KMS-11 (cell line): ENCODE measurements at regions not wholly inside any gene's neighbourhood (a gene's known extent, or its start where the extent isn't known, plus 50 kb on each side); places are given as distances from the start of the nearest gene placed in this dataset.

Source experiments
- H2AFZ ChIP-seq: fragments of 200-600 bp; sonication (generic); 2 replicates; pipeline ENCODE4 v1.6.1; 2016; ENCODE audit warnings: antibody characterized with exemption, mixed run types, low read depth
- H3K27ac ChIP-seq: fragments of 200-600 bp; sonication (generic); 2 replicates; pipeline ENCODE4 v1.6.1; 2016; ENCODE audit warnings: mild to moderate bottlenecking, mixed run types
- H3K27me3 ChIP-seq: fragments of 200-600 bp; sonication (generic); 2 replicates; pipeline ENCODE4 v1.6.1; 2017; ENCODE audit warnings: mild to moderate bottlenecking, low read depth, mixed run types, moderate library complexity; ENCODE audit not compliant: insufficient read depth
- H3K36me3 ChIP-seq: fragments of 200-600 bp; sonication (generic); 2 replicates; pipeline ENCODE4 v1.6.1; 2017; ENCODE audit warnings: mild to moderate bottlenecking, mixed run types; ENCODE audit not compliant: insufficient read depth
- H3K4me1 ChIP-seq: fragments of 200-600 bp; sonication (generic); 2 replicates; pipeline ENCODE4 v1.6.1; 2016; ENCODE audit warnings: mild to moderate bottlenecking, low read depth, mixed run types; ENCODE audit not compliant: poor library complexity, severe bottlenecking
- H3K4me2 ChIP-seq: fragments of 200-600 bp; sonication (generic); 2 replicates; pipeline ENCODE4 v1.7.0; 2016; ENCODE audit warnings: mild to moderate bottlenecking, mixed run types
- H3K4me3 ChIP-seq: fragments of 200-600 bp; sonication (generic); IDR thresholded peaks from 2 replicates; pipeline ENCODE4 v1.6.1; 2017; ENCODE audit warnings: low read depth, low read length, mixed read lengths; ENCODE audit not compliant: insufficient read depth
- H3K79me2 ChIP-seq: fragments of 200-600 bp; sonication (generic); 2 replicates; pipeline ENCODE4 v1.6.1; 2016; ENCODE audit warnings: low read depth, mixed run types; ENCODE audit not compliant: insufficient read depth
- H3K9ac ChIP-seq: fragments of 200-600 bp; sonication (generic); 2 replicates; pipeline ENCODE4 v1.6.1; 2016; ENCODE audit warnings: mild to moderate bottlenecking, mixed run types
- H4K20me1 ChIP-seq: fragments of 200-600 bp; sonication (generic); 2 replicates; pipeline ENCODE4 v1.6.1; 2016; ENCODE audit warnings: mild to moderate bottlenecking, mixed run types; ENCODE audit not compliant: insufficient read depth
- CTCF ChIP-seq: fragments of 200-600 bp; sonication (generic); conservative IDR thresholded peaks from 2 replicates; pipeline ENCODE4 v1.6.1; 2017; ENCODE audit warnings: low read depth, mild to moderate bottlenecking, antibody characterized with exemption, low read length, moderate library complexity, mixed read lengths

- Histone ChIP-seq H3K4me2 (no peak overlapping the region), H3K36me3 (no peaks in the 10 kb centered on the region), H3K79me2 (no peaks in the 10 kb centered on the region), H3K4me1 (no peaks in the 10 kb centered on the region), H4K20me1 (no peaks in the 10 kb centered on the region), H3K4me3 (no peak overlapping the region), H3K27ac (no peak overlapping the region), H2AFZ (no peak overlapping the region), H3K27me3 (no peaks in the 10 kb centered on the region; the same call in 1 of the 2 replicates), H3K9ac (no peak overlapping the region)
- no peak for TF ChIP-seq CTCF
Observed at GRCh38 chr20:58054780-58055373, 173.6 kb downstream of the ANKRD60 start.

- no peaks in the 10 kb centered on the region for H4K20me1 ChIP-seq
- H3K4me3 ChIP-seq, result no peak overlapping the region
- H3K4me2 ChIP-seq, result no peak overlapping the region
- H3K27me3 ChIP-seq, result no peaks in the 10 kb centered on the region; the same call in 1 of the 2 replicates
- H3K79me2 ChIP-seq, result no peaks in the 10 kb centered on the region
- H3K27ac ChIP-seq, result no peak overlapping the region
- H3K9ac ChIP-seq, result no peak overlapping the region
- no peaks in the 10 kb centered on the region for H3K4me1 ChIP-seq
- no peak for TF ChIP-seq CTCF
- H3K36me3 ChIP-seq, result no peaks in the 10 kb centered on the region
- H2AFZ ChIP-seq, result no peak overlapping the region
Observed at GRCh38 chr20:58054082-58054779, 174.2 kb downstream of the ANKRD60 start.

DNA sequence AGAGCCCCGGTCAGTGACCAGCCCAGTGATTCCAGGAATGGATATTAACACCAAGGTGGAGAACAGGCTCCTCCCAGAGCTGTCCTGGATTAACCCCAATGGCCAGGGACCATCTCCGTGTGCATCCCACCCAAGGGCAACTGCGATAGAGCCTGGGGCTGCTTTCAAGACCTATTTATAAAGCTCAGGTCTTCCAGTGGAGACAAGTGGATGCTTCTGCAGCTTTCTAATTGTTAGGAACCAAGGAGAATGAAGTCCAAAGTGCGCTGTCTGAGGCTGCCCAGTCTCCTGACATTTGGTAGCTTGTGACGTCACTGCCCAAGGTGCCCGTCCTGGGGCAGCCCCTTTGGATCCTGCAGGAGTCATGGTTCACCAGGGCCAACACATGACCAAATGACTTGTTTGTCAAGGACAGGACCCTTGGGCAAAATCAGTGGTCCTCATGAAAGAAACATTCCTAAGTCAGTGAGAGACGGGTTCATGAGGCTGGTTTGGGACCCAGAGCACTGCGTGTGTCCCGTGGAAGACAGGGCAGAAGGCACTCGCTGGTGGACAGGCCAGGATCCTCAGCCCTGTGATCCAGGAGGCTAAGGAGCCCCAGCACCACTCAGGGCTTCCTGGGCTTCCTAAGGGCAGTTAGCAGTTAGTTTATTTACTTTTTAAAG, 174.9 kb downstream of the ANKRD60 start:
- Histone ChIP-seq H3K36me3 (no peaks in the 10 kb centered on the region), H3K4me2 (no peak overlapping the region), H3K9ac (no peak overlapping the region), H3K4me1 (no peaks in the 10 kb centered on the region), H4K20me1 (no peaks in the 10 kb centered on the region), H2AFZ (no peak overlapping the region), H3K79me2 (no peaks in the 10 kb centered on the region), H3K4me3 (no peak overlapping the region), H3K27me3 (no peaks in the 10 kb centered on the region; the same call in 1 of the 2 replicates), H3K27ac (no peak overlapping the region)
- TF ChIP-seq CTCF, result no peak

- H3K36me3 ChIP-seq, result no peaks in the 10 kb centered on the region
- H3K4me1 ChIP-seq, result no peaks in the 10 kb centered on the region
- H2AFZ ChIP-seq, result no peak overlapping the region
- no peak overlapping the region for H3K27ac ChIP-seq
- H3K79me2 ChIP-seq, result no peaks in the 10 kb centered on the region
- no peaks in the 10 kb centered on the region for H4K20me1 ChIP-seq
- no peak overlapping the region for H3K4me2 ChIP-seq
- TF ChIP-seq CTCF, result no peak
- no peak overlapping the region for H3K9ac ChIP-seq
- H3K4me3 ChIP-seq, result no peak overlapping the region
- peaks cover 7% of the 10 kb centered on the region; the same call in 1 of the 2 replicates for H3K27me3 ChIP-seq
Observed at GRCh38 chr20:58051367-58051766, 177.1 kb downstream of the ANKRD60 start.
